ENCODE measurements at regions not wholly inside any gene's neighbourhood (a gene's known extent, or its start where the extent isn't known, plus 50 kb on each side); places are given as distances from the start of the nearest gene placed in this dataset.
"Not testable (repeated sequence)": the region's sequence is repeated elsewhere in the genome, so short reads cannot be mapped to it uniquely, and the experiment has no call there.

- TF ChIP-seq, protein P1, sequence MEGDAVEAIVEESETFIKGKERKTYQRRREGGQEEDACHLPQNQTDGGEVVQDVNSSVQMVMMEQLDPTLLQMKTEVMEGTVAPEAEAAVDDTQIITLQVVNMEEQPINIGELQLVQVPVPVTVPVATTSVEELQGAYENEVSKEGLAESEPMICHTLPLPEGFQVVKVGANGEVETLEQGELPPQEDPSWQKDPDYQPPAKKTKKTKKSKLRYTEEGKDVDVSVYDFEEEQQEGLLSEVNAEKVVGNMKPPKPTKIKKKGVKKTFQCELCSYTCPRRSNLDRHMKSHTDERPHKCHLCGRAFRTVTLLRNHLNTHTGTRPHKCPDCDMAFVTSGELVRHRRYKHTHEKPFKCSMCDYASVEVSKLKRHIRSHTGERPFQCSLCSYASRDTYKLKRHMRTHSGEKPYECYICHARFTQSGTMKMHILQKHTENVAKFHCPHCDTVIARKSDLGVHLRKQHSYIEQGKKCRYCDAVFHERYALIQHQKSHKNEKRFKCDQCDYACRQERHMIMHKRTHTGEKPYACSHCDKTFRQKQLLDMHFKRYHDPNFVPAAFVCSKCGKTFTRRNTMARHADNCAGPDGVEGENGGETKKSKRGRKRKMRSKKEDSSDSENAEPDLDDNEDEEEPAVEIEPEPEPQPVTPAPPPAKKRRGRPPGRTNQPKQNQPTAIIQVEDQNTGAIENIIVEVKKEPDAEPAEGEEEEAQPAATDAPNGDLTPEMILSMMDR (IDR thresholded peaks at IDR 0.05): no peak
- Histone ChIP-seq H3K9me3 (peaks cover 0 to 6% (median 0%) of the 10 kb centered on the region in 11 donors), H3K4me1 (no peaks in the 10 kb centered on the region), H3K4me3 (no peak overlapping the region), H3K36me3 (no peaks in the 10 kb centered on the region), H3K27ac (no peak overlapping the region), H3K27me3 (no peaks in the 10 kb centered on the region)
- ATAC-seq: no peak
- no peak for DNase-seq
- intact Hi-C loops (cut with DNase I): no loop called here
- 47 to 64% methylated on average over 6 of the region's 6 CpGs for WGBS, 2 donors
These were observed 1321.1 kb downstream of the RAPGEF2 start for GRCh38 chr4:160423879-160424451.

- no peak for DNase-seq
- ATAC-seq: no peak
- Histone ChIP-seq H3K9me3 (peaks cover 0 to 25% (median 0%) of the 10 kb centered on the region in 11 donors), H3K4me3 (no peak overlapping the region), H3K36me3 (no peaks in the 10 kb centered on the region), H3K4me1 (no peaks in the 10 kb centered on the region), H3K27ac (no peak overlapping the region), H3K27me3 (no peaks in the 10 kb centered on the region)
- TF ChIP-seq, protein P1 (IDR thresholded peaks at IDR 0.05): no peak
- WGBS, 2 donors: 89 to 90% methylated on average over 2 of the region's 2 CpGs
- intact Hi-C loops (cut with DNase I): no loop called here
These were observed 1323.4 kb downstream of the RAPGEF2 start for GRCh38 chr4:160426233-160426632.

- H3K4me3 ChIP-seq: no peak overlapping the region
- no peak for ATAC-seq
- intact Hi-C loops (cut with DNase I): no loop called here
These were observed 1348.0 kb downstream of the RAPGEF2 start for GRCh38 chr4:160450876-160451275.

GRCh38 chr4:160481696-160482690 is 1379.1 kb downstream of the RAPGEF2 start:
- H3K36me3 ChIP-seq; H3K4me3 ChIP-seq; intact Hi-C loops (cut with DNase I); H3K27ac ChIP-seq; DNase-seq; H3K27me3 ChIP-seq; ATAC-seq; H3K4me1 ChIP-seq: not testable (repeated sequence)
- peaks cover 0 to 27% (median 0%) of the 10 kb centered on the region in 11 donors for H3K9me3 ChIP-seq
- 89 to 90% methylated on average over 36 to 39 of the region's 39 CpGs for WGBS, 2 donors

More at GRCh38 chr4:160450876-160451275, 1348.0 kb downstream of the RAPGEF2 start:
- TF ChIP-seq, protein P1 (IDR thresholded peaks at IDR 0.05): no peak
- Histone ChIP-seq H3K36me3 (no peaks in the 10 kb centered on the region), H3K27me3 (no peaks in the 10 kb centered on the region), H3K9me3 (peaks cover 0 to 3% (median 0%) of the 10 kb centered on the region in 11 donors), H3K27ac (no peak overlapping the region), H3K4me1 (no peaks in the 10 kb centered on the region)
- 52 to 55% methylated on average over 3 of the region's 3 CpGs for WGBS, 2 donors
- DNase-seq: no peak
